Adipocyte (in vitro differentiated cells): ENCODE measurements at regions not wholly inside any gene's neighbourhood (a gene's known extent, or its start where the extent isn't known, plus 50 kb on each side); places are given as distances from the start of the nearest gene placed in this dataset.

ENCODE experiments used
- DNase-seq: peaks from one replicate; pipeline ENCODE4 v3.0.0-alpha.2; 2015; ENCODE audit warnings: low read depth
- H3K27me3 ChIP-seq: replicated peaks from 2 replicates; pipeline ENCODE4 v1.7.0; 2013; ENCODE audit warnings: mild to moderate bottlenecking, low read length, moderate library complexity; ENCODE audit not compliant: control insufficient read depth, insufficient read depth
- H3K36me3 ChIP-seq: 2 replicates; pipeline ENCODE4 v1.7.0; 2013; ENCODE audit warnings: low read length, mild to moderate bottlenecking, moderate library complexity; ENCODE audit not compliant: control insufficient read depth, insufficient read depth, severe bottlenecking
- H3K4me1 ChIP-seq: 2 replicates; pipeline ENCODE4 v1.7.0; 2013; ENCODE audit warnings: mild to moderate bottlenecking, low read length, moderate library complexity; ENCODE audit not compliant: control insufficient read depth, insufficient read depth
- H3K4me3 ChIP-seq: 2 replicates; pipeline ENCODE4 v1.7.0; 2013; ENCODE audit warnings: mild to moderate bottlenecking, low read length, moderate library complexity
- H3K9ac ChIP-seq: 2 replicates; pipeline ENCODE4 v1.7.0; 2013; ENCODE audit warnings: mild to moderate bottlenecking, low read length, moderate library complexity
- H3K9me3 ChIP-seq: 2 replicates; pipeline ENCODE4 v1.7.0; 2013; ENCODE audit warnings: mild to moderate bottlenecking, low read length, moderate library complexity; ENCODE audit not compliant: control insufficient read depth

GRCh38 chr17:79530361-79531105 is 80.3 kb downstream of the RBFOX3 start:
- no peaks in the 10 kb centered on the region for H3K9me3 ChIP-seq
- peaks cover 66% of the 10 kb centered on the region for H3K27me3 ChIP-seq
- H3K9ac ChIP-seq = no peak overlapping the region
- no peaks in the 10 kb centered on the region for H3K36me3 ChIP-seq
- H3K4me1 ChIP-seq = no peaks in the 10 kb centered on the region
- no peak overlapping the region for H3K4me3 ChIP-seq
- no peak for DNase-seq

- no peak for DNase-seq
- H3K9ac ChIP-seq = no peak overlapping the region
- peaks cover 68% of the 10 kb centered on the region for H3K27me3 ChIP-seq
Measured at GRCh38 chr17:79529661-79530081, 81.2 kb downstream of the RBFOX3 start.

GRCh38 chr17:79528592-79529125 is 82.2 kb downstream of the RBFOX3 start:
- DNase-seq = no peak
- Histone ChIP-seq H3K27me3 (peaks cover 60% of the 10 kb centered on the region), H3K9me3 (no peaks in the 10 kb centered on the region), H3K4me1 (no peaks in the 10 kb centered on the region), H3K36me3 (no peaks in the 10 kb centered on the region), H3K9ac (no peak overlapping the region), H3K4me3 (no peak overlapping the region)

More at GRCh38 chr17:79529661-79530081, 81.2 kb downstream of the RBFOX3 start:
- Histone ChIP-seq H3K36me3 (no peaks in the 10 kb centered on the region), H3K4me3 (no peak overlapping the region), H3K9me3 (no peaks in the 10 kb centered on the region), H3K4me1 (no peaks in the 10 kb centered on the region)

GRCh38 chr17:79527306-79527705 is 83.5 kb downstream of the RBFOX3 start:
- H3K9ac ChIP-seq = no peak overlapping the region
- no peaks in the 10 kb centered on the region for H3K4me1 ChIP-seq
- no peak overlapping the region for H3K4me3 ChIP-seq
- no peaks in the 10 kb centered on the region for H3K36me3 ChIP-seq
- no peak for DNase-seq
- H3K27me3 ChIP-seq = peaks cover 66% of the 10 kb centered on the region
- H3K9me3 ChIP-seq = no peaks in the 10 kb centered on the region

GRCh38 chr17:79525793-79526677 is 84.8 kb downstream of the RBFOX3 start:
- no peaks in the 10 kb centered on the region for H3K4me1 ChIP-seq
- H3K4me3 ChIP-seq = no peak overlapping the region
- peaks cover 65% of the 10 kb centered on the region for H3K27me3 ChIP-seq
- H3K9me3 ChIP-seq = no peaks in the 10 kb centered on the region
- no peak overlapping the region for H3K9ac ChIP-seq
- DNase-seq = no peak
- H3K36me3 ChIP-seq = no peaks in the 10 kb centered on the region

- H3K27me3 ChIP-seq = peaks cover 60% of the 10 kb centered on the region
Measured at GRCh38 chr17:79524213-79525187, 86.4 kb downstream of the RBFOX3 start.

GRCh38 chr17:79522414-79522813 is 88.4 kb downstream of the RBFOX3 start:
- no peak overlapping the region for H3K4me3 ChIP-seq
- H3K9ac ChIP-seq = no peak overlapping the region
- H3K27me3 ChIP-seq = peaks cover 61% of the 10 kb centered on the region
- H3K9me3 ChIP-seq = no peaks in the 10 kb centered on the region
- DNase-seq = no peak
- no peaks in the 10 kb centered on the region for H3K4me1 ChIP-seq
- no peaks in the 10 kb centered on the region for H3K36me3 ChIP-seq

More at GRCh38 chr17:79524213-79525187, 86.4 kb downstream of the RBFOX3 start:
- H3K4me1 ChIP-seq = no peaks in the 10 kb centered on the region
- no peak for DNase-seq
- no peak overlapping the region for H3K9ac ChIP-seq
- H3K4me3 ChIP-seq = no peak overlapping the region
- H3K36me3 ChIP-seq = no peaks in the 10 kb centered on the region
- no peaks in the 10 kb centered on the region for H3K9me3 ChIP-seq

GRCh38 chr17:79521225-79521624 is 89.6 kb downstream of the RBFOX3 start:
- H3K9me3 ChIP-seq = no peaks in the 10 kb centered on the region
- H3K36me3 ChIP-seq = no peaks in the 10 kb centered on the region
- no peaks in the 10 kb centered on the region for H3K4me1 ChIP-seq
- no peak overlapping the region for H3K4me3 ChIP-seq
- H3K27me3 ChIP-seq = peaks cover 63% of the 10 kb centered on the region
- no peak overlapping the region for H3K9ac ChIP-seq
- DNase-seq = no peak

GRCh38 chr17:79520167-79521165 is 90.4 kb downstream of the RBFOX3 start:
- H3K4me3 ChIP-seq = no peak overlapping the region
- H3K9me3 ChIP-seq = no peaks in the 10 kb centered on the region
- no peak overlapping the region for H3K9ac ChIP-seq
- no peaks in the 10 kb centered on the region for H3K36me3 ChIP-seq
- no peaks in the 10 kb centered on the region for H3K4me1 ChIP-seq
- DNase-seq = no peak
- H3K27me3 ChIP-seq = peaks cover 56% of the 10 kb centered on the region

- no peak overlapping the region for H3K4me3 ChIP-seq
- H3K9ac ChIP-seq = no peak overlapping the region
- no peaks in the 10 kb centered on the region for H3K9me3 ChIP-seq
- no peaks in the 10 kb centered on the region for H3K4me1 ChIP-seq
- peaks cover 47% of the 10 kb centered on the region for H3K27me3 ChIP-seq
- DNase-seq = no peak
- H3K36me3 ChIP-seq = no peaks in the 10 kb centered on the region
Measured at GRCh38 chr17:79519601-79520000, 91.2 kb downstream of the RBFOX3 start.
